ENCODE measurements at regions not wholly inside any gene's neighbourhood (a gene's known extent, or its start where the extent isn't known, plus 50 kb on each side); places are given as distances from the start of the nearest gene placed in this dataset.

DNA sequence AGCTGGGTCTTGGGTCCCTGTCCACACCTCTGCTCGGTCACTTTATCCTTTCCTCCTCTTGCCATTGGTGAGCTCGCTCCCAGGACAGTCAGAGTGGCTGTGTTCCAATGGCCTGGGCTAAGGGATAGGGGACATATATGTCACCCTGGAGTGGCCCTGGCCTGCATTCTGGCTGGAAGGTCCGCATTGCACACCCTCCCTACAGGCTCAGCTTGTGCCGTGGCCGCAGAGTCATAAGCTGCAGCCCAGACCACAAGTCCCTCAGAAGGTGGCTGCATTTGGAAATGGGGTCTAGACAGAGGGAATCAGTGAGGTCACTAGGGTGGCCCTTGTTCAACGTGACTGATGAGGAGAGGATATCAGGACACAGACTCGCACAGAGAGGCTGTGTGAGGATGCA lies 363.8 kb upstream of the SHH start:
- Histone ChIP-seq H3K36me3 (replicated peaks) (no peaks in the 10 kb centered on the region), H3K27ac (no peak overlapping the region), H3K4me3 (ENCODE audit: low read depth, low read length) (no peak overlapping the region), H3K27me3 (replicated peaks) (no peaks in the 10 kb centered on the region)
- in situ Hi-C loops (cut with HindIII; ENCODE audit: low pct_ligation_motif_present, low sequenced_read_pairs), result no loop called here
- TF ChIP-seq, protein P1, sequence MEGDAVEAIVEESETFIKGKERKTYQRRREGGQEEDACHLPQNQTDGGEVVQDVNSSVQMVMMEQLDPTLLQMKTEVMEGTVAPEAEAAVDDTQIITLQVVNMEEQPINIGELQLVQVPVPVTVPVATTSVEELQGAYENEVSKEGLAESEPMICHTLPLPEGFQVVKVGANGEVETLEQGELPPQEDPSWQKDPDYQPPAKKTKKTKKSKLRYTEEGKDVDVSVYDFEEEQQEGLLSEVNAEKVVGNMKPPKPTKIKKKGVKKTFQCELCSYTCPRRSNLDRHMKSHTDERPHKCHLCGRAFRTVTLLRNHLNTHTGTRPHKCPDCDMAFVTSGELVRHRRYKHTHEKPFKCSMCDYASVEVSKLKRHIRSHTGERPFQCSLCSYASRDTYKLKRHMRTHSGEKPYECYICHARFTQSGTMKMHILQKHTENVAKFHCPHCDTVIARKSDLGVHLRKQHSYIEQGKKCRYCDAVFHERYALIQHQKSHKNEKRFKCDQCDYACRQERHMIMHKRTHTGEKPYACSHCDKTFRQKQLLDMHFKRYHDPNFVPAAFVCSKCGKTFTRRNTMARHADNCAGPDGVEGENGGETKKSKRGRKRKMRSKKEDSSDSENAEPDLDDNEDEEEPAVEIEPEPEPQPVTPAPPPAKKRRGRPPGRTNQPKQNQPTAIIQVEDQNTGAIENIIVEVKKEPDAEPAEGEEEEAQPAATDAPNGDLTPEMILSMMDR (IDR thresholded peaks at IDR 0.05; ENCODE audit: low read depth, low read length, missing control alignments), result no peak
- no peak for DNase-seq

DNA sequence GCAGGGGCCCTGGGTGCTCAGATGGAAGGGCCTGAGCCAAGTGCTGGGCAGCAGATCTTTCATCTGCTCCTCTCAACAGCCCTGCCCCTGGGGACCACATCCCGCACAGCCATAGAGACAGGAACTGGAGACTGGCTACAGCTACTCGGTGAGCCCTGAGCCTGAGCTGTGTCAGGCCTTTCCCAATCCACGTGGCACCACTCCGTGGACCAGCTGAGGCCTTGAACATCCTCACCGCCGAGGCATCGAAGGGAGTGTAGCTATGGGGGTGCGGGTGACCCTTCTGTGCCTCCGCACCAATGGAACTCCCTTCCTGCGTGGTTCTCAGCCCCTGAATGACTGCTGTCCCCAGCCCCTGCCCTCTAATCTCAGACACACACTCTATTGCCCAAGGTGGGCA lies 362.7 kb upstream of the SHH start:
- Histone ChIP-seq H3K27me3 (replicated peaks) (no peaks in the 10 kb centered on the region), H3K27ac (no peak overlapping the region), H3K36me3 (replicated peaks) (no peaks in the 10 kb centered on the region), H3K4me3 (ENCODE audit: low read depth, low read length) (no peak overlapping the region)
- TF ChIP-seq, protein P1 (IDR thresholded peaks at IDR 0.05; ENCODE audit: low read depth, low read length, missing control alignments), result no peak
- DNase-seq, result no peak
- in situ Hi-C loops (cut with HindIII; ENCODE audit: low pct_ligation_motif_present, low sequenced_read_pairs), result no loop called here

GRCh38 chr7:156174428-156174827 lies 362.2 kb upstream of the SHH start:
- no peak for DNase-seq
- in situ Hi-C loops (cut with HindIII; ENCODE audit: low pct_ligation_motif_present, low sequenced_read_pairs), result no loop called here
- H3K27me3 ChIP-seq (replicated peaks), result no peaks in the 10 kb centered on the region
- TF ChIP-seq, protein P1 (IDR thresholded peaks at IDR 0.05; ENCODE audit: low read depth, low read length, missing control alignments), result no peak
- no peak overlapping the region for H3K4me3 ChIP-seq (ENCODE audit: low read depth, low read length)
- no peak overlapping the region for H3K27ac ChIP-seq
- H3K36me3 ChIP-seq (replicated peaks), result no peaks in the 10 kb centered on the region

GRCh38 chr7:156173748-156174353 lies 361.6 kb upstream of the SHH start:
- TF ChIP-seq, protein P1 (IDR thresholded peaks at IDR 0.05; ENCODE audit: low read depth, low read length, missing control alignments), result no peak
- no peaks in the 10 kb centered on the region for H3K36me3 ChIP-seq (replicated peaks)
- no peak for DNase-seq
- no peak overlapping the region for H3K4me3 ChIP-seq (ENCODE audit: low read depth, low read length)
- no peaks in the 10 kb centered on the region for H3K27me3 ChIP-seq (replicated peaks)
- in situ Hi-C loops (cut with HindIII; ENCODE audit: low pct_ligation_motif_present, low sequenced_read_pairs), result no loop called here
- no peak overlapping the region for H3K27ac ChIP-seq

GRCh38 chr7:156173346-156173745 lies 361.1 kb upstream of the SHH start:
- TF ChIP-seq, protein P1 (IDR thresholded peaks at IDR 0.05; ENCODE audit: low read depth, low read length, missing control alignments), result no peak
- Histone ChIP-seq H3K4me3 (ENCODE audit: low read depth, low read length) (no peak overlapping the region), H3K36me3 (replicated peaks) (no peaks in the 10 kb centered on the region), H3K27me3 (replicated peaks) (no peaks in the 10 kb centered on the region), H3K27ac (no peak overlapping the region)
- in situ Hi-C loops (cut with HindIII; ENCODE audit: low pct_ligation_motif_present, low sequenced_read_pairs), result no loop called here
- DNase-seq, result no peak

DNA sequence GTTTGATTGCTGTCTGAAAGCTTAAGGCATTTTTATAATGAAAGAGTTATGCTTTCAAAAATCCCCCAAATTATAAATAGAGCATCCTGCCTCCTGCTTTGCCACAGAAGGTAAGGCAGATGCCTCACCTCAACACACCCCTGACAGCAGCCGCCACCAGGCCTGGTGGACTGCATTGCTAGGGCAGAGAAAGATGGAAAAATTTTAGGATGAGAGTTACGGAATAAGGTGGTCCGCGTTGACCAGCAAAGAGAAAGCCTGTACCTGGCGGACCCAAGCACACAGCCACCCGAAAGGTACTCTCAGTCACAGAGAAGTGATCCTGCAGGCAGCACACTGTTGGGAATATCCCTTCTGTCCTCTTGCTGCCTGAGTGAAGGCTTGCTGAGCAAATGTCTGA lies 360.4 kb upstream of the SHH start:
- Histone ChIP-seq H3K27me3 (replicated peaks) (no peaks in the 10 kb centered on the region), H3K27ac (no peak overlapping the region), H3K4me3 (ENCODE audit: low read depth, low read length) (no peak overlapping the region), H3K36me3 (replicated peaks) (no peaks in the 10 kb centered on the region)
- in situ Hi-C loops (cut with HindIII; ENCODE audit: low pct_ligation_motif_present, low sequenced_read_pairs), result no loop called here
- TF ChIP-seq, protein P1 (IDR thresholded peaks at IDR 0.05; ENCODE audit: low read depth, low read length, missing control alignments), result no peak
- DNase-seq, result no peak

Measured in brain microvascular endothelial cell (primary cell).